ENCODE measurements at regions not wholly inside any gene's neighbourhood (a gene's known extent, or its start where the extent isn't known, plus 50 kb on each side); places are given as distances from the start of the nearest gene placed in this dataset.

DNA sequence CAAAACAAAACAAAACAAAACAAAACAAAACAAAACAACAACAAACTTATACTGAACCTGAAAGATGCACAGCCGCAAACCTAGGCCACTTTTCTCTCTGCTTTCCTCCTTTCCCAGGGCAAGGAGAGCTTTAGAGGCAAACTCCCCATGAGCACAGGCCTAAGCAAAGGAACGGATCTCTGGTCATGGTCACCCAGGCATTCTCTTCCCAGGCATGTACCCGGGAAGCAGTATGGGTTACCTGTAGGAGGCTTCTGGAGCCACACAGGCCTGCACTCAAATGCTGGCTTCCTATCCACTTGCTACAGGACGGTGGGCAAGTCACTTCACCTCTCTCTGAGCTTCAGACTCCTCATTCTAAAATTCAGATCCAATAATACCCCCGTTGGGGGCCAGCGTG, 171.8 kb downstream of the SMAD6 start:
- TF ChIP-seq, protein P1, sequence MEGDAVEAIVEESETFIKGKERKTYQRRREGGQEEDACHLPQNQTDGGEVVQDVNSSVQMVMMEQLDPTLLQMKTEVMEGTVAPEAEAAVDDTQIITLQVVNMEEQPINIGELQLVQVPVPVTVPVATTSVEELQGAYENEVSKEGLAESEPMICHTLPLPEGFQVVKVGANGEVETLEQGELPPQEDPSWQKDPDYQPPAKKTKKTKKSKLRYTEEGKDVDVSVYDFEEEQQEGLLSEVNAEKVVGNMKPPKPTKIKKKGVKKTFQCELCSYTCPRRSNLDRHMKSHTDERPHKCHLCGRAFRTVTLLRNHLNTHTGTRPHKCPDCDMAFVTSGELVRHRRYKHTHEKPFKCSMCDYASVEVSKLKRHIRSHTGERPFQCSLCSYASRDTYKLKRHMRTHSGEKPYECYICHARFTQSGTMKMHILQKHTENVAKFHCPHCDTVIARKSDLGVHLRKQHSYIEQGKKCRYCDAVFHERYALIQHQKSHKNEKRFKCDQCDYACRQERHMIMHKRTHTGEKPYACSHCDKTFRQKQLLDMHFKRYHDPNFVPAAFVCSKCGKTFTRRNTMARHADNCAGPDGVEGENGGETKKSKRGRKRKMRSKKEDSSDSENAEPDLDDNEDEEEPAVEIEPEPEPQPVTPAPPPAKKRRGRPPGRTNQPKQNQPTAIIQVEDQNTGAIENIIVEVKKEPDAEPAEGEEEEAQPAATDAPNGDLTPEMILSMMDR (IDR thresholded peaks at IDR 0.05; ENCODE audit: control extremely low read depth in 1 of 3, insufficient read depth in 1 of 3, low read depth in 1 of 3, low read length in 3 of 3): no peak
- TF ChIP-seq TCF12 (IDR thresholded peaks at IDR 0.05; ENCODE audit: low read depth, low read length) (no peak), EZH2 (IDR thresholded peaks at IDR 0.05; ENCODE audit: low read depth, low read length, severe bottlenecking) (no peak)
